ENCODE measurements at regions not wholly inside any gene's neighbourhood (a gene's known extent, or its start where the extent isn't known, plus 50 kb on each side); places are given as distances from the start of the nearest gene placed in this dataset.

- TF ChIP-seq POLR2AphosphoS5 (IDR thresholded peaks at IDR 0.05; ENCODE audit: insufficient read depth, low read depth, low read length), result no peak
- TF ChIP-seq EZH2 (IDR thresholded peaks at IDR 0.05; ENCODE audit: borderline replicate concordance, low read depth, low read length, severe bottlenecking), result no peak
- TF ChIP-seq JUN (IDR thresholded peaks at IDR 0.05; ENCODE audit: borderline replicate concordance, insufficient read depth, insufficient read length, low read depth), result no peak
Observed at GRCh38 chr3:109242187-109242523, 74.2 kb downstream of the DPPA2 start.
